Mesodermal cell (in vitro differentiated cells): ENCODE measurements at regions not wholly inside any gene's neighbourhood (a gene's known extent, or its start where the extent isn't known, plus 50 kb on each side); places are given as distances from the start of the nearest gene placed in this dataset.
A peak's percentile ranks its signal among the peaks of the same experiment; 100 is the strongest.

ENCODE experiments used
- H3K27ac ChIP-seq: 2 replicates; pipeline ENCODE4 v1.7.0; 2013; ENCODE audit warnings: mild to moderate bottlenecking, low read depth, low read length, moderate library complexity; ENCODE audit not compliant: severe bottlenecking
- H3K36me3 ChIP-seq: 2 replicates; pipeline ENCODE4 v1.7.1; 2013; ENCODE audit warnings: mild to moderate bottlenecking, low read length, moderate library complexity; ENCODE audit not compliant: control insufficient read depth, insufficient read depth
- H3K4me1 ChIP-seq: one replicate; pipeline ENCODE4 v1.7.1; 2013; ENCODE audit warnings: mild to moderate bottlenecking, low read length; ENCODE audit not compliant: insufficient read depth, control insufficient read depth, poor library complexity, severe bottlenecking
- H3K4me3 ChIP-seq: 2 replicates; pipeline ENCODE4 v1.7.0; 2013; ENCODE audit warnings: low read length, control low read depth, mild to moderate bottlenecking; ENCODE audit not compliant: insufficient read depth, poor library complexity, severe bottlenecking; ENCODE audit errors: extremely low read depth
- H3K9me3 ChIP-seq: 2 replicates; pipeline ENCODE4 v1.7.1; 2013; ENCODE audit warnings: mild to moderate bottlenecking, low read length, moderate library complexity; ENCODE audit not compliant: control insufficient read depth
- WGBS, 2 experiments: methylation state at CpG; one replicate each; pipeline ENCODE4 v1.1.5; 2013; ENCODE audit warnings: missing lambda C conversion rate in 2 of 2; ENCODE audit not compliant: insufficient coverage in 2 of 2; 5-methylcytosine and 5-hydroxymethylcytosine counted together

- H3K4me1 ChIP-seq, result no peaks in the 10 kb centered on the region
- H3K36me3 ChIP-seq, result no peaks in the 10 kb centered on the region
- no peak overlapping the region for H3K27ac ChIP-seq
- 88 to 97% methylated on average over 3 of the region's 3 CpGs for WGBS, 2 experiments
- no peak overlapping the region for H3K4me3 ChIP-seq
- H3K9me3 ChIP-seq, result no peaks in the 10 kb centered on the region
Measured at GRCh38 chr6:132076452-132076851, 125.3 kb upstream of the CCN2 start.

GRCh38 chr6:132072831-132073230 is 121.7 kb upstream of the CCN2 start:
- no peak overlapping the region for H3K4me3 ChIP-seq
- no peaks in the 10 kb centered on the region for H3K9me3 ChIP-seq
- no peaks in the 10 kb centered on the region for H3K36me3 ChIP-seq
- no peak overlapping the region for H3K27ac ChIP-seq
- H3K4me1 ChIP-seq, result no peaks in the 10 kb centered on the region
- WGBS, 2 experiments, result no CpG with 5 or more reads among the region's 1 CpG

GRCh38 chr6:132072271-132072670 is 121.1 kb upstream of the CCN2 start:
- H3K4me3 ChIP-seq, result no peak overlapping the region
- H3K4me1 ChIP-seq, result no peaks in the 10 kb centered on the region
- WGBS, 2 experiments, result no CpG with 5 or more reads among the region's 2 CpGs
- H3K9me3 ChIP-seq, result no peaks in the 10 kb centered on the region
- H3K27ac ChIP-seq, result no peak overlapping the region
- H3K36me3 ChIP-seq, result no peaks in the 10 kb centered on the region

GRCh38 chr6:132070356-132070755 is 119.2 kb upstream of the CCN2 start:
- no CpG with 5 or more reads among the region's 1 CpG for WGBS, 2 experiments
- H3K4me3 ChIP-seq, result no peak overlapping the region
- no peak overlapping the region for H3K27ac ChIP-seq
- peaks cover 8% of the 10 kb centered on the region for H3K4me1 ChIP-seq
- no peaks in the 10 kb centered on the region for H3K9me3 ChIP-seq
- H3K36me3 ChIP-seq, result no peaks in the 10 kb centered on the region

GRCh38 chr6:132068766-132069165 is 117.6 kb upstream of the CCN2 start:
- no CpG with 5 or more reads among the region's 3 CpGs for WGBS, 2 experiments
- H3K36me3 ChIP-seq, result no peaks in the 10 kb centered on the region
- H3K27ac ChIP-seq, result no peak overlapping the region
- H3K9me3 ChIP-seq, result no peaks in the 10 kb centered on the region
- H3K4me3 ChIP-seq, result no peak overlapping the region
- H3K4me1 ChIP-seq, result peaks cover 15% of the 10 kb centered on the region

GRCh38 chr6:132067286-132067685 is 116.1 kb upstream of the CCN2 start:
- Histone ChIP-seq H3K36me3 (no peaks in the 10 kb centered on the region), H3K4me3 (no peak overlapping the region), H3K27ac (no peak overlapping the region), H3K4me1 (peaks cover 24% of the 10 kb centered on the region), H3K9me3 (no peaks in the 10 kb centered on the region)
- 90 to 94% methylated on average over 3 of the region's 4 CpGs for WGBS, 2 experiments

GRCh38 chr6:132065556-132065955 is 114.4 kb upstream of the CCN2 start:
- peaks cover 35% of the 10 kb centered on the region for H3K4me1 ChIP-seq
- no peak overlapping the region for H3K27ac ChIP-seq
- no peaks in the 10 kb centered on the region for H3K36me3 ChIP-seq
- H3K4me3 ChIP-seq, result no peak overlapping the region
- 100% methylated on average over 1 of the region's 2 CpGs; no CpG with 5 or more reads in 1 of the 2 experiments for whole genome bisulfite sequencing, 2 experiments
- H3K9me3 ChIP-seq, result no peaks in the 10 kb centered on the region

- H3K4me3 ChIP-seq, result no peak overlapping the region
- no peaks in the 10 kb centered on the region for H3K36me3 ChIP-seq
- H3K27ac ChIP-seq, result peak overlapping the region; percentile 89
- H3K4me1 ChIP-seq, result peaks cover 41% of the 10 kb centered on the region
- H3K9me3 ChIP-seq, result no peaks in the 10 kb centered on the region
- WGBS, 2 experiments, result 87 to 91% methylated on average over 2 of the region's 2 CpGs
Measured at GRCh38 chr6:132063738-132064137, 112.6 kb upstream of the CCN2 start.

- Histone ChIP-seq H3K36me3 (no peaks in the 10 kb centered on the region), H3K9me3 (no peaks in the 10 kb centered on the region), H3K27ac (peak overlapping the region; percentile 89), H3K4me3 (no peak overlapping the region), H3K4me1 (peaks cover 41% of the 10 kb centered on the region)
- 87 to 91% methylated on average over 2 to 5 of the region's 5 CpGs for WGBS, 2 experiments
Measured at GRCh38 chr6:132063204-132063603, 112.0 kb upstream of the CCN2 start.

GRCh38 chr6:132062626-132063025 is 111.5 kb upstream of the CCN2 start:
- Histone ChIP-seq H3K36me3 (no peaks in the 10 kb centered on the region), H3K9me3 (no peaks in the 10 kb centered on the region), H3K4me1 (peaks cover 41% of the 10 kb centered on the region), H3K27ac (peak overlapping the region; percentile 89), H3K4me3 (no peak overlapping the region)
- 70 to 75% methylated on average over 2 of the region's 3 CpGs for whole genome bisulfite sequencing, 2 experiments

- Histone ChIP-seq H3K4me3 (no peak overlapping the region), H3K4me1 (peaks cover 41% of the 10 kb centered on the region), H3K9me3 (no peaks in the 10 kb centered on the region), H3K36me3 (no peaks in the 10 kb centered on the region), H3K27ac (no peak overlapping the region)
- no CpG with 5 or more reads among the region's 1 CpG for WGBS, 2 experiments
Measured at GRCh38 chr6:132061381-132061780, 110.2 kb upstream of the CCN2 start.
